GM18517 (cell line): ENCODE measurements at regions not wholly inside any gene's neighbourhood (a gene's known extent, or its start where the extent isn't known, plus 50 kb on each side); places are given as distances from the start of the nearest gene placed in this dataset.

Source experiments
- ATAC-seq: cut with Tn5 transposase; IDR thresholded peaks from one replicate; pipeline ENCODE4 v1.9.1; 2021; ENCODE audit warnings: mild to moderate bottlenecking, moderate library complexity; ENCODE audit not compliant: unreplicated experiment

DNA sequence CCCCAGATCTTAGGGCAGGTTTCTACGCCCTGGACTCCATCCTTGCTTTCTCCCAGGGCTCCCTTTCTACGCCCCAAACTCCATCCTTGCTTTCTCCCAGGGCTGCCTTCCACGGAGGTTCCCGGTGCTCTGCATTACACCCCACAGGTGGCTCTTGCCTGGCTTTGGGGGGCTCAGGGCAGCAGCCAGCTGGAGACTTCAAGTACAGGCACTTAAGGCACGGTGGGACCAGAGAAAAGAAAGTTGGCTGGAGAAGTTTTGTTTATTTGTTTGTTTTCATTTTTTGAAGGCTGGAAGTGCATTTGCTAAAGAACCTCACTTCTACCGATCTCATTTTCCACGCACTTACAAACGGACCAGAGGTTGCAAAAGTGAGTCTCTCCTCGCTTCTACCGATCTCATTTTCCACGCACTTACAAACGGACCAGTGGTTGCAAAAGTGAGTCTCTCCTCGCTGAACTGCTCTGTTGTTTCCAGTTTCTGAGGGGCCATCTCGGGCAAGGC lies 103.8 kb upstream of the MED13L start:
- ATAC-seq, result no peak

DNA sequence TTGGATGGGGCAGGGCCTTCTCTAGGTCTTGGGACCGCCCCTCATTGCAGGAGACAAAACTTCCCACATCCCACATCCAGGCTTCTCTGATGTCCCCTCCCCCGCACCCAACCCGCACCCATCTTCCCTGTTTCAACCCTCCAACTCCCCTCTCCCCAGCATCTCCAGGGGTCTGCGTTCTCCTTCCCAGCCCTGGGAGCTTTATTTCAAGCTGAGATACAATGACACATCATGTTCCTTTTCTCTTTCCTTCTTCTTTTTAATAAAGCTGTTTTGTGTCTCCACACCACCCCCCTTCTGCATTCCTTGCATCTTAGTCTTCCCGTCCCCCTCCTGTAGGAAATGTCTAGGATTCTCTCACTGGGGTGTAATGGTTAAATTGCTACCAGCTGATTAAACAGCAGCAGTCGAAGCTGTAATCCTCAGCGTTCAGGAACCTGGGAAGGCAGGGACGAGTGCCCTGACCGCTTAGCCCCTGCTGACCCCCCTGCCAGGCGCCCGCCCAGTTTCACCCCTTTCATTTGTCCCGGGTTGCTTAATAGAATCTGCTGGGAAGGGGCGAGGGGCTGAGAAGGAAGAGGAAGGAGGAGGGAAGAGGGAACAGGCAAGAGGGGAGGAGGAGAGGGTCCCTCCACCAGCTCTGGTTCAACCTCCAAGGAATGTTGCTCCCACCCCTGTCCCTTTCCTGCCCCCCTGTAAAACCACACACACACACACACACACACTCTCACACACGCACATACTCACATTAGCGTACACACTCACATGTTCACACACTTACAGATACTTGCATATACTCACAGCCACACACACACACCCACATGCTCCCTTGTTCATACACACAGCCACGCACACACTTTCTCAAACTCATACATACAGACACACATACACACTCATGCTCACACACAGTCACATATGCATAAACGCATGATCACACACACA lies 104.5 kb upstream of the MED13L start:
- ATAC-seq, result no peak

DNA sequence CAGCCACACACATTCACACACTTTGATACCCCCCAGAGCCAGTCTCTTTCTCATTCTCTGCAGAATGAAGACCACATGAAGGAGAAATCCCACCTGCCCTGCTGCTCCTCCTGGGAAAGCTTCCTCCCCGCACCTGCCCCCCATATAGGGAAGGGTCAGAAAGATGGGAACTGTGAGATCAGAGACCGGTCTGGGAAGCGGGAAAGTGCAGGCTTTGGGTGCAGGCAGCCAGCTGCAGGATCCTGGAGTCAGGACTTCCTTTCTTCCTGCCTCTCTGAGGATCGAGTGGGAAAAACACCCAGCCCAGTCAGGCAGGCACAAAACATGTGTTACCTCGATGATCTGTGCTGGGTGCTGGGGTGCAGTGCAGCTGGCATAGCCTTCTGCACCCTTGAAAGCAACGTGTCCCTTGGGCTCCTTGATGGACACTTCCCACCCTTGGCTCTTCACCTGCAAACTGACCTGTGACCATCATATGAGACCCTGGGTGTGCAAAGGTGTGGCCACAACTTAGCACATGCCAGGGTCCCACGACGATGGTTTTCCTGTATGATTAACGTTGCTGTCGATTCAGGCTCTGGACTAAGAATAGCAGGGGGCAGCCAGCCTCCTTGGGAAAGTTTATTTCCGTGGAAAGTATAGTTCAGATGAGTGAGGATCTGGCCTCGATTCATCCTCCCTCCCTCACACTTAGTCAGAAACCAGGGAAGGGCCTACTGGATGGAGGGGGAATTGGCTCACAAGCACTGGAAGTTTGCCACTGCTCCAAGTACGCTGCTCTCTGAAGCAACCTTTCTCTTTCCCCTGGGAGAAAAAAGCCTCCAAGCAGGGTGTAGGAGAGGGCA lies 105.4 kb upstream of the MED13L start:
- ATAC-seq, result no peak

- no peak for ATAC-seq
These were observed 106.7 kb upstream of the MED13L start for GRCh38 chr12:116384175-116384574.

GRCh38 chr12:116384691-116385485 lies 107.4 kb upstream of the MED13L start:
- no peak for ATAC-seq

GRCh38 chr12:116385486-116386217 lies 108.2 kb upstream of the MED13L start:
- ATAC-seq, result no peak

DNA sequence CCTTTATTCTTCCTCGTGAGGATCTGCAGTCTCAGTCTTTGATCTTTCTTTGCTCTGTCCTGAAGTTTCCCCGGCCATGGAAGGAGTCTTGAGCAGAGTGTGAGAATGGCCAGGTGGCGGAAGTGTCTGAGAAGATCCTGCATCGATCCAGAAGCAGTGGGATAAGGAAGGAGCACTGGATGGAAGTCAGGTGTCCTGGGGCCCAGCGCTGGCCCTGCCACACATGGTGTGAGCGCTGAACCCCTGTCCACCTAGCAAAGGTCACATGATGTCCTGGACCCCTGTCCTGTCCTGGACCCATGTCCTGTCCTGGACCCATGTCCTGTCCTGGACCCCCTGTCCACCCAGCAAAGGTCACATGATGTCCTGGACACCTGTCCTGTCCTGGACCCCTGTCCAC lies 111.8 kb upstream of the MED13L start:
- ATAC-seq, result no peak

- no peak for ATAC-seq
These were observed 112.5 kb upstream of the MED13L start for GRCh38 chr12:116389990-116390389.

DNA sequence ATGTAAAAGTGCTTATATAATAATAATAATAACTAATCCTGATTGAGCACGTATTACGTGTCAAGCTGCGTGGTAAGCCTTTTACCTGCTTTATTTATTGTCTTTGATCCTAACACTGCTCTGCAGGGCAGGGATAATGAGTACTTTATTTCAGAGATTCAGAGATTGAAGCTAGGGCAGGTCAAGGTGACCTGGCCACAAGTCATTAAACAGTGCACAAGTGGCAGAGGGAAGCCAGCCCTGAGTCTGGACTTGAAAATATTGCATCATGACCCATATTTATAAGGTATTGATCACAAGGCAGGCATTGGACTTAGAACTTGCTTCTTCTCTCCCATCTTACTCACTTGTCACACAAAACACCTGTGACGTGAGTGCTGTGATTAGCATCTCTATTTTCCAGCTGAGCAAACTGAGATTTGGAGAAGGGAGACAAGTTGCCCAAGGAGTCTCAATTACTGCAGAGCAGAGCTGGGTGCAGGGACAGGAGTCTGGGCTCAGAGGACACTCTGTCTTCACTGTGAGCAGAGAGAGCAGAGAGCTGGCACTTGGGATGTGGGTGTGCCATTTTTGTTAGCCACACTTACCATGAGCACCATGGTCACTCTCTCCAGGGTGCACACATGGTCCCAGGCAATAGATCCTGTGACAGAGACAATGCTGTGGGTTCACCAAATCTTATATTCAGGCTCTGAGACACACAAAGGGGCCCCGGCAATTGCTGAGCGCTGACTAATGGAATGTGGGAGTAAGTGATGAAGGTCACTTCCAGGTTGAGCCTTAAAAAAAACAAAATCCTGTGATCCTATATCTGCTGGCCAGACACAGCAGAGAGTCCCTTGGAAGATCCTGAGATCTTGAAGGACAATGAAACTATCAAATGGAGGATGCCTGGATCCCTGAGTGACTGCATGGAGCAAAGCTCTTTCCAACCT lies 113.2 kb upstream of the MED13L start:
- no peak for ATAC-seq

DNA sequence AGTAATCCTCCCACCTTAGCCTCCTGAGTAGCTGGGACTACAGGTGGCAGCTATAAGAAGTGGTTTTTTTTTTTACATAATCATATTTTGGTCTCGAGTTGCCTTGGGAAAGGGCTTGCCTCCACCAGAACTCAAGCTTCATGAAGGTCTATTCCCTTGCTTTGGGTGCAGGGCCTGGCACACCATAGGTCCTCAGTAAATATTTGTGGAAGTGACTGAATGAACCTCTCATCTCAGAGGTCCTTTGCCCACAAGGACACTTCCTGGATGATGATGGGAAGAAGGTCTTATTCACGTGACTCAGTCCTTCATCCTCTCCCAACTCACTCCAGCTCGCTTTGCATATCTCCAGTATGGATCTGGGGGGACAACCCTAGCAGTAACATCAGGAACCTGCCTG lies 114.0 kb upstream of the MED13L start:
- no peak for ATAC-seq

DNA sequence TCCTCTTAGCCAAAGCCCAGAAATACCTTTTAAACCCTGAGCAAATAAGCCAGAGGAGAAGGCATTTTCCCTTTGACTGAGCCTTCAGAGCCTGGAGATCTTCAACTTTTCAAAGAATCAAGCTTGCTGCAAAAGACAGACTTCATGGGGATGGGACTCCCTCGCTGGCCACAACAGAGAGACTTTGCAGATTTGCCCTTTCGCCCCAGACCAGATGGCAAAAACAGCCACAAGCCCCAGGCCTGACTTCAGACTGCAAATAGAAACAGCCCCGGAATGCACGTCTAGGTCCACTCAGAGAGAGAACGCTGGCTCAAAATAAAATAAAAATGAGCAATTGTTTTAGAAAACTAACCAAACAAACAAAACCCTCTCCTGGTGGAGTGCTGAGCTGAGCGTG lies 114.6 kb upstream of the MED13L start:
- no peak for ATAC-seq

GRCh38 chr12:116393255-116393654 lies 115.8 kb upstream of the MED13L start:
- no peak for ATAC-seq

DNA sequence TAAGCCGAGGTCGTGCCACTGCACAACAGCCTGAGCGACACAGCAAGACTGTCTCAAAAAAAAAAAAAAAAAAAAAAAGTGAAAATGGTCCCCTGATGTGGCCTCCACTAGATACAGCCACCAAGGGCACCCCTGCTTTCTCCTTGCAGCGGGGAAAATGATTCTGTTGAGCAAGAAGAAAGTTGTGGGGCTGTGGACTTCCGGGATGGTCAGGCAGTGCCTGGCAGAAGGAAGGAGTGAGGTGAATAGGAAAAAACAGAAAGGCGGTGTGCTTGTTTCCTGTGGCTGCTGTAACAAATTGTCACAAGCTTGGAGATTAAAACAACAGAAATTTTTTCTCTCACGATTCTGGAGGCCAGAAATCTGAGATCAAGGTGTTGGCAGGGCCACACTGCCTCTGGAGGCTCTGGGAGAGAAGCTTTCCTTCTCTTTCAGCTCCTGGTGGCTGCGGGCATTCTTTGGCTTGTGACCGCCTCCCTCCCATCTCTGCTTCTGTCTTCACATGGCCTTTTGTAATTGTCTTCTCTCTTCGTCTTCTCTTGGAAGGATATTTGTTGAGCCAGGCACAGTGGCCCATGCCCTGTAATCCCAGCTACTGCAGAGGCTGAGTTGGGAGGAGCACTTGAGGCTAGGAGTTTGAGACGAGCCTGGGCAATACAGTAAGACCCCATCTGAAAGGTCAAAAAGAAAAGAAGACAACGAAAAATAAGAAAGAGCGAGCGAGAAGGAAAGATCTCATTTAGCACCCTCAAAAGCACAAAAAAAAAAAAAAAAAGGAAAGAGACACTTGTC lies 116.6 kb upstream of the MED13L start:
- no peak for ATAC-seq

DNA sequence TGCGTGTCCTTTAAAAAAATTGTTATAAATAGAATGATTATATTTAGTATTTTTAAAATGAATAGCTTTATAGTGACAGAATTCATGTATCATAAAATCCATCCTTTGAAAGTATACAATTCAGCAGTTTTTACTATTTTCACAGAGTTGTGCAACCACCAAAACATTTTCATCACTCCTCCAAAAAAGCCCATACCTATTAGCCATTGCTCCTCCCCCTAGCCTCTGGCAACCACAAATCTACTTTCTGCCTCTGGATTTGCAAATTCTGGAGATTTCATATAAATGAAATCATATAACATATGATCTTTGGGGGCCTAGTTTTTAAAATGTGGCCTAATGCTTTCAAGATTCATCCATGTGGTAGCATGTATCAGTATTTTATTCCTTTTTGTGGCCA lies 117.9 kb upstream of the MED13L start:
- no peak for ATAC-seq

- no peak for ATAC-seq
These were observed 119.7 kb upstream of the MED13L start for GRCh38 chr12:116397148-116397547.

GRCh38 chr12:116398193-116398592 lies 120.7 kb upstream of the MED13L start:
- ATAC-seq, result no peak

GRCh38 chr12:116399055-116399454 lies 121.6 kb upstream of the MED13L start:
- ATAC-seq, result no peak

- ATAC-seq, result no peak
These were observed 123.3 kb upstream of the MED13L start for GRCh38 chr12:116400636-116401372.
